ENCODE measurements at regions not wholly inside any gene's neighbourhood (a gene's known extent, or its start where the extent isn't known, plus 50 kb on each side); places are given as distances from the start of the nearest gene placed in this dataset.

- TF ChIP-seq, protein P1, sequence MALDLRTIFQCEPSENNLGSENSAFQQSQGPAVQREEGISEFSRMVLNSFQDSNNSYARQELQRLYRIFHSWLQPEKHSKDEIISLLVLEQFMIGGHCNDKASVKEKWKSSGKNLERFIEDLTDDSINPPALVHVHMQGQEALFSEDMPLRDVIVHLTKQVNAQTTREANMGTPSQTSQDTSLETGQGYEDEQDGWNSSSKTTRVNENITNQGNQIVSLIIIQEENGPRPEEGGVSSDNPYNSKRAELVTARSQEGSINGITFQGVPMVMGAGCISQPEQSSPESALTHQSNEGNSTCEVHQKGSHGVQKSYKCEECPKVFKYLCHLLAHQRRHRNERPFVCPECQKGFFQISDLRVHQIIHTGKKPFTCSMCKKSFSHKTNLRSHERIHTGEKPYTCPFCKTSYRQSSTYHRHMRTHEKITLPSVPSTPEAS (tag by site-specific recombination; IDR thresholded peaks at IDR 0.05): no peak
- TF ChIP-seq ZNF660 (tag by site-specific recombination; IDR thresholded peaks at IDR 0.05) (no peak), ZNF670 (tag by site-specific recombination; IDR thresholded peaks at IDR 0.05; ENCODE audit: low read depth) (no peak), HOXC10 (CRISPR knock-in tag; IDR thresholded peaks at IDR 0.05) (no peak), ZNF292 (tag by site-specific recombination; IDR thresholded peaks at IDR 0.05; ENCODE audit: borderline replicate concordance, low read depth) (no peak), ZNF843 (tag by site-specific recombination; IDR thresholded peaks at IDR 0.05) (no peak), OVOL3 (tag by site-specific recombination; IDR thresholded peaks at IDR 0.05) (no peak), KLF8 (tag by site-specific recombination; IDR thresholded peaks at IDR 0.05) (peak; percentile 32; the same call in 1 of the 2 replicates), ZNF585B (tag by site-specific recombination; IDR thresholded peaks at IDR 0.05) (no peak), ZXDB (tag by site-specific recombination; IDR thresholded peaks at IDR 0.05) (no peak), PRDM1 (tag by site-specific recombination; IDR thresholded peaks at IDR 0.05) (no peak), ZNF157 (tag by site-specific recombination; IDR thresholded peaks at IDR 0.05) (no peak), ZNF433 (tag by site-specific recombination; IDR thresholded peaks at IDR 0.05; ENCODE audit: low read depth) (no peak), ZNF621 (tag by site-specific recombination; IDR thresholded peaks at IDR 0.05) (no peak), ZBTB44 (tag by site-specific recombination; IDR thresholded peaks at IDR 0.05) (no peak)
- TF ChIP-seq, protein P2, sequence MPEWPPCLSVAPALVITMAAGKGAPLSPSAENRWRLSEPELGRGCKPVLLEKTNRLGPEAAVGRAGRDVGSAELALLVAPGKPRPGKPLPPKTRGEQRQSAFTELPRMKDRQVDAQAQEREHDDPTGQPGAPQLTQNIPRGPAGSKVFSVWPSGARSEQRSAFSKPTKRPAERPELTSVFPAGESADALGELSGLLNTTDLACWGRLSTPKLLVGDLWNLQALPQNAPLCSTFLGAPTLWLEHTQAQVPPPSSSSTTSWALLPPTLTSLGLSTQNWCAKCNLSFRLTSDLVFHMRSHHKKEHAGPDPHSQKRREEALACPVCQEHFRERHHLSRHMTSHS (tag by site-specific recombination; IDR thresholded peaks at IDR 0.05): no peak
Observed at GRCh38 chr14:104461676-104462449, 117.7 kb upstream of the C14orf180 start (continued).

DNA sequence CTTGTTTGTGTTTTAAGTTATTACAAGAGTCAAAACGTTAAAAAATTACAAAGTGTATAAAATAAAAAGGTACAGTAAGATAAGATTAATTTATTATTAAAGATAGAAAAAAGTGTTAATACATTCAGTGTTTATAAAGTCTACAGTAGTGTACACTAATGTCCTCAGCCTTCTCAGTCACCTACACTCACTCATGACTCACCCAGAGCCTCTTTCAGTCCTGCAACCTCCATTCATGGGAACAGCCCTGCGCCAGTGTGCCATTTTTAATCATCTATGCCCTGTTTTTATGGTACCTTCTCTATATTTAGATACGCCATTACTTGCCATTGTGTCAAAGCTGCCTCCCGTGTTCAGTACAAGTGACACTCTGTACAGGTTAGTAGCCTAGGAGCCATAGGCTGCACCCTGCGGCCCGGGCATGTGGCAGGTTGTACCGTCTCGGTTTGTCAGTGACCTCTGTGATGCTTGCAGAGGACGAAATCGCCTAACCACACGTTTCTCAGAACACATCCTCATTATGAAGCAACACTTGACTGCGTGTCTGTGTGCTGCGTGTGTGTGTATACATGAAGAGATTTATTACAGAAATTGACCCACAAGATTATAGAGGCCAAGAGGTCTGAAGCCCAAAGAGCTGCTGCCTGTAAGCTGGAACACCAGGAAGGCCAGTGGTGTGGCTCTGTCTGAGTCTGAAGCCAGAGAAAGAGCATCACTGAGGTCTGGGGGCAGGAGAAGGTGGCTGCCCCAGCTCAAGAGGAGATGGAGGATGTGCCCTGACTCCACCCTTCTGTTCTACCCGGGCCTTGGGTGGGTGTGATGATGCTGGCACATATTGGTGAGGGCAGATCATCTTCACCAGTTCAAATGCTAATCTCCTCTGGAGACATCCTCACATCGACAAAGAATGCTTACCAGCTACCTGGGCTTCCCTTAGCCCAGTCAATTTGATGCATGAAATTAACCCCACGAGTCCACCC lies 116.6 kb upstream of the C14orf180 start:
- Histone ChIP-seq H3K9me3 (ENCODE audit: control insufficient read depth, insufficient read depth, low read depth, low read length) (no peaks in the 10 kb centered on the region), H3K4me1 (ENCODE audit: control insufficient read depth, insufficient read depth, low read length) (no peaks in the 10 kb centered on the region; the same call in 1 of the 2 replicates), H3K4me3 (ENCODE audit: low read depth, low read length) (no peak overlapping the region), H3K27ac (ENCODE audit: extremely low read depth, low read depth, low read length) (no peak overlapping the region), H3K36me3 (ENCODE audit: control insufficient read depth in 2 of 2, insufficient read depth in 1 of 2, low read length in 2 of 2) (no peaks in the 10 kb centered on the region)
- ChIA-PET CTCF (interaction anchor here (0.6 kb wide), 1 partner anchor 239 kb away, joined by 4 read pairs; no protein-coding TSS in a partner anchor), POLR2A (no interaction called here)
- no peak for TF ChIP-seq ZNF626 (tag by site-specific recombination; IDR thresholded peaks at IDR 0.05)
- TF ChIP-seq, protein P2 (tag by site-specific recombination; IDR thresholded peaks at IDR 0.05): no peak
- no peak for TF ChIP-seq ZNF274 (IDR thresholded peaks at IDR 0.05; ENCODE audit: low read length)
- TF ChIP-seq ZNF274 (tag by site-specific recombination; IDR thresholded peaks at IDR 0.05; ENCODE audit: borderline replicate concordance): no peak
- no peak for TF ChIP-seq ZNF140 (tag by site-specific recombination; IDR thresholded peaks at IDR 0.05)
- TF ChIP-seq ZNF692 (tag by site-specific recombination; IDR thresholded peaks at IDR 0.05): no peak
- no peak for TF ChIP-seq ZNF48 (tag by site-specific recombination; IDR thresholded peaks at IDR 0.05)
- TF ChIP-seq ZNF292 (tag by site-specific recombination; IDR thresholded peaks at IDR 0.05; ENCODE audit: borderline replicate concordance, low read depth): no peak
- no peak for TF ChIP-seq ZNF747 (tag by site-specific recombination; IDR thresholded peaks at IDR 0.05)
- TF ChIP-seq GLI2 (tag by site-specific recombination; IDR thresholded peaks at IDR 0.05; ENCODE audit: borderline replicate concordance, low read depth): no peak
- TF ChIP-seq, protein P3, sequence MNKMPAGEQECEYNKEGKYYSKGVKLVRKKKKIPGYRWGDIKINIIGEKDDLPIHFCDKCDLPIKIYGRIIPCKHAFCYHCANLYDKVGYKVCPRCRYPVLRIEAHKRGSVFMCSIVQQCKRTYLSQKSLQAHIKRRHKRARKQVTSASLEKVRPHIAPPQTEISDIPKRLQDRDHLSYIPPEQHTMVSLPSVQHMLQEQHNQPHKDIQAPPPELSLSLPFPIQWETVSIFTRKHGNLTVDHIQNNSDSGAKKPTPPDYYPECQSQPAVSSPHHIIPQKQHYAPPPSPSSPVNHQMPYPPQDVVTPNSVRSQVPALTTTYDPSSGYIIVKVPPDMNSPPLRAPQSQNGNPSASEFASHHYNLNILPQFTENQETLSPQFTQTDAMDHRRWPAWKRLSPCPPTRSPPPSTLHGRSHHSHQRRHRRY (tag by site-specific recombination; IDR thresholded peaks at IDR 0.05): no peak

Measured in HEK293 (cell line).